Natural killer cell (primary cell): ENCODE measurements at regions not wholly inside any gene's neighbourhood (a gene's known extent, or its start where the extent isn't known, plus 50 kb on each side); places are given as distances from the start of the nearest gene placed in this dataset.

ENCODE experiments used
- ATAC-seq, 3 donors: fragments of 150-1000 bp in 2 of 3; fragments of 200-7000 bp in 1 of 3; cut with Tn5 transposase; 1 replicate in 1 of 3; 2 replicates in 2 of 3; pipeline ENCODE4 v1.10.0; 2021; ENCODE audit warnings: mild to moderate bottlenecking in 2 of 3, moderate library complexity in 2 of 3
- DNase-seq, 2 donors: peaks; one replicate each; pipeline versions ENCODE4 v3.0.0 to v3.0.0-alpha.2; 2013 to 2021; ENCODE audit warnings: mixed read lengths in 1 of 2
- H3K27ac ChIP-seq: one replicate; pipeline ENCODE4 v1.5.1; 2013; ENCODE audit warnings: mild to moderate bottlenecking, low read length
- H3K27me3 ChIP-seq: one replicate; pipeline ENCODE4 v1.6.1; 2013; ENCODE audit warnings: low read length; ENCODE audit not compliant: control insufficient read depth, insufficient read depth
- H3K36me3 ChIP-seq: one replicate; pipeline ENCODE4 v1.6.1; 2013; ENCODE audit warnings: low read length; ENCODE audit not compliant: control insufficient read depth, insufficient read depth
- H3K4me1 ChIP-seq: one replicate; pipeline ENCODE4 v1.6.1; 2013; ENCODE audit warnings: low read length; ENCODE audit not compliant: control insufficient read depth, insufficient read depth
- H3K4me3 ChIP-seq: one replicate; pipeline ENCODE4 v1.5.1; 2013; ENCODE audit warnings: low read length
- H3K9me3 ChIP-seq: one replicate; pipeline ENCODE4 v1.6.1; 2013; ENCODE audit warnings: low read length; ENCODE audit not compliant: control insufficient read depth, insufficient read depth
- H3K27ac Mint-ChIP-seq, 2 donors: one replicate each; pipeline ENCODE4 v1.8.0; 2022; ENCODE audit warnings: mild to moderate bottlenecking in 2 of 2, mixed read lengths in 2 of 2, moderate library complexity in 1 of 2
- H3K27me3 Mint-ChIP-seq, 2 donors: one replicate each; pipeline ENCODE4 v1.8.0; 2022; ENCODE audit warnings: low read depth in 2 of 2, mixed read lengths in 2 of 2
- H3K36me3 Mint-ChIP-seq: one replicate; pipeline ENCODE4 v1.8.0; 2022; ENCODE audit warnings: mixed read lengths
- H3K4me1 Mint-ChIP-seq, 2 donors: one replicate each; pipeline ENCODE4 v1.8.0; 2022; ENCODE audit warnings: mixed read lengths in 2 of 2
- H3K4me3 Mint-ChIP-seq: one replicate; pipeline ENCODE4 v1.8.0; 2022; ENCODE audit warnings: mild to moderate bottlenecking, moderate library complexity, mixed read lengths
- H3K9me3 Mint-ChIP-seq, 2 donors: one replicate each; pipeline ENCODE4 v1.8.0; 2022; ENCODE audit warnings: mixed read lengths in 2 of 2
- WGBS: methylation state at CpG from one replicate; pipeline ENCODE4 v1.1.7; 2013; ENCODE audit warnings: missing lambda C conversion rate; ENCODE audit not compliant: insufficient coverage; 5-methylcytosine and 5-hydroxymethylcytosine counted together
- intact Hi-C: fragments of 100-400 bp; cut with micrococcal nuclease; formaldehyde crosslinking; loops from one replicate; pipeline ENCODE4 v1.14.2; 2022
- TF ChIP-seq, protein P1 (sequence below): fragments of 200-600 bp; IDR thresholded peaks from one replicate; pipeline ENCODE4 v1.8.0; 2022; ENCODE audit warnings: antibody characterized with exemption

DNA sequence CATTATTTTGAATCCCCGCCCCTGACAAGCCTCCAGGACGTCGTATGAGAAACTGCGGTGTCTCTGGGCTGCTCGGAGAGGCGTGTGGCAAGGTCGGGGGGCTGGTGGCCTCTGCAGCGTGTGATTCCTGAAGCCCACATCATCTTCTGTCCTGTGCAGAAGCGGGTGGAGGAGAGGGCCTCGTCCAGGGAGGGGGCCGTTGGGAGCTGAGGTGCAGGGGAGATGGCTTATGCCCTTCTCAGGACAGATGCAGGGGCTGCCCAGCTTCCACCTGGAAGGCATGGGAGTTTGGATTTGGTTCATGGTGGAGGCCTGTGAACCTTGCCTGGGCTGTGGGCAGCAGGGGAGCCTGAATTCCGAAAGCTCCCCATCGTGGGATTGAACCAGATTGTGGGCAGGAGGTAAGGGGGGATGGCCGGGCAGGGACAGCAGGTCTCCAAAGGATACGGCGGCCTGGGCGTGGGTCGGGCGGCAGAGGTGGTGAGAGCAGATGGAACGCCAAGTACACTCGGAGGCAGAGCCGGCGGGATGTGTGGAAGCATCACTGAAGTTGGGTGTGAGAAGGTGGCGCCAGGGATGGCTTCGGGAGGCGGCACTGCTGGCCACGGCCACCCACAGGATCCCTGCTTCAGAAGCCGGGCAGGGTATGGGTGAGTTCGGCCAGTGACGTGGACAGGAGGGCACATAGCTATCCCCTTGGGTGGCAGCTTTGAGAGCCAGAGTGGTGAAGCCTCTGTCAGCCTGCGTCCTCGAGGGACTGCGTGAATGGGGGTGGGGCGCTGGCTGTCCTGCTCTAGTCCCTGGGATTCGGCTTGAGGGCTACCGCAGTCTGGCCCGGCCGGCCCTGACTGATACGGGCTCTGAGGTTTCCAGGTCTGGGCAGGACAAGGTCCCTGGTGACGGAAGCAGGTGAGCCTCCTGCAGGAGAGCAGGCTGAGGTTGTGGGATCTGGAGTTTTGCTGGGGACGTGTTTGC lies 76.3 kb upstream of the ADRA2C start:
- Histone ChIP-seq H3K27me3 (no peaks in the 10 kb centered on the region), H3K36me3 (no peaks in the 10 kb centered on the region), H3K4me3 (no peak overlapping the region), H3K4me1 (no peaks in the 10 kb centered on the region), H3K9me3 (no peaks in the 10 kb centered on the region), H3K27ac (no peak overlapping the region)
- 87% methylated on average over 41 of the region's 41 CpGs for WGBS
- Mint-ChIP-seq H3K27me3 (peaks cover 0 to 25% of the 10 kb centered on the region in 2 donors), H3K27ac (no peak overlapping the region), H3K36me3 (no peaks in the 10 kb centered on the region), H3K9me3 (no peaks in the 10 kb centered on the region), H3K4me3 (no peak overlapping the region), H3K4me1 (no peaks in the 10 kb centered on the region)
- ATAC-seq (no peak), DNase-seq (no peak)
- TF ChIP-seq, protein P1, sequence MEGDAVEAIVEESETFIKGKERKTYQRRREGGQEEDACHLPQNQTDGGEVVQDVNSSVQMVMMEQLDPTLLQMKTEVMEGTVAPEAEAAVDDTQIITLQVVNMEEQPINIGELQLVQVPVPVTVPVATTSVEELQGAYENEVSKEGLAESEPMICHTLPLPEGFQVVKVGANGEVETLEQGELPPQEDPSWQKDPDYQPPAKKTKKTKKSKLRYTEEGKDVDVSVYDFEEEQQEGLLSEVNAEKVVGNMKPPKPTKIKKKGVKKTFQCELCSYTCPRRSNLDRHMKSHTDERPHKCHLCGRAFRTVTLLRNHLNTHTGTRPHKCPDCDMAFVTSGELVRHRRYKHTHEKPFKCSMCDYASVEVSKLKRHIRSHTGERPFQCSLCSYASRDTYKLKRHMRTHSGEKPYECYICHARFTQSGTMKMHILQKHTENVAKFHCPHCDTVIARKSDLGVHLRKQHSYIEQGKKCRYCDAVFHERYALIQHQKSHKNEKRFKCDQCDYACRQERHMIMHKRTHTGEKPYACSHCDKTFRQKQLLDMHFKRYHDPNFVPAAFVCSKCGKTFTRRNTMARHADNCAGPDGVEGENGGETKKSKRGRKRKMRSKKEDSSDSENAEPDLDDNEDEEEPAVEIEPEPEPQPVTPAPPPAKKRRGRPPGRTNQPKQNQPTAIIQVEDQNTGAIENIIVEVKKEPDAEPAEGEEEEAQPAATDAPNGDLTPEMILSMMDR, result no peak
- intact Hi-C loops, result no loop called here

DNA sequence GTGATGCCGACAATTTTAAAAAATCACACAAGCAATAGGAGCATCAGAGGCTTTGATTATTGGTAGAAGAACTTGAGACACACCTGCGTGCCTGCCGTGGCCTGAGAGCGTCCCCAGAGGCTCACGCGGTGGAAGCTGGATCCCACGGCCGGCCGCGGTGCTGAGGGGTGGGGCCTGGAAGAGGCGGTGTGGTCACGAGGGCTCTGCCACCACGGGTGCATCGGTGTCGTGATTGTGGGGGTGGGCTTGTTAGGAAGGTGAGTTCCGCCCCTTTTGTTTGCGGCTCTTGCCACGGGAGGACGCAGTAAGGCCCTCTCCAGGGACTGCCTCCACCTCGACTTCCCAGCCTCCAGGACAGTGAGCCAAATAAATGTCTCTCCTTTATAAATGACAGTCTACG lies 77.2 kb upstream of the ADRA2C start:
- 81% methylated on average over 21 of the region's 21 CpGs for WGBS
- no peak for DNase-seq
- ATAC-seq, result no peak
- Mint-ChIP-seq H3K27ac (no peak overlapping the region), H3K27me3 (peaks cover 5 to 17% of the 10 kb centered on the region in 2 donors), H3K4me1 (no peaks in the 10 kb centered on the region), H3K36me3 (no peaks in the 10 kb centered on the region), H3K9me3 (no peaks in the 10 kb centered on the region), H3K4me3 (no peak overlapping the region)
- Histone ChIP-seq H3K4me1 (no peaks in the 10 kb centered on the region), H3K9me3 (no peaks in the 10 kb centered on the region), H3K36me3 (no peaks in the 10 kb centered on the region), H3K27me3 (no peaks in the 10 kb centered on the region), H3K27ac (no peak overlapping the region), H3K4me3 (no peak overlapping the region)
- TF ChIP-seq, protein P1, result no peak
- intact Hi-C loops, result no loop called here

DNA sequence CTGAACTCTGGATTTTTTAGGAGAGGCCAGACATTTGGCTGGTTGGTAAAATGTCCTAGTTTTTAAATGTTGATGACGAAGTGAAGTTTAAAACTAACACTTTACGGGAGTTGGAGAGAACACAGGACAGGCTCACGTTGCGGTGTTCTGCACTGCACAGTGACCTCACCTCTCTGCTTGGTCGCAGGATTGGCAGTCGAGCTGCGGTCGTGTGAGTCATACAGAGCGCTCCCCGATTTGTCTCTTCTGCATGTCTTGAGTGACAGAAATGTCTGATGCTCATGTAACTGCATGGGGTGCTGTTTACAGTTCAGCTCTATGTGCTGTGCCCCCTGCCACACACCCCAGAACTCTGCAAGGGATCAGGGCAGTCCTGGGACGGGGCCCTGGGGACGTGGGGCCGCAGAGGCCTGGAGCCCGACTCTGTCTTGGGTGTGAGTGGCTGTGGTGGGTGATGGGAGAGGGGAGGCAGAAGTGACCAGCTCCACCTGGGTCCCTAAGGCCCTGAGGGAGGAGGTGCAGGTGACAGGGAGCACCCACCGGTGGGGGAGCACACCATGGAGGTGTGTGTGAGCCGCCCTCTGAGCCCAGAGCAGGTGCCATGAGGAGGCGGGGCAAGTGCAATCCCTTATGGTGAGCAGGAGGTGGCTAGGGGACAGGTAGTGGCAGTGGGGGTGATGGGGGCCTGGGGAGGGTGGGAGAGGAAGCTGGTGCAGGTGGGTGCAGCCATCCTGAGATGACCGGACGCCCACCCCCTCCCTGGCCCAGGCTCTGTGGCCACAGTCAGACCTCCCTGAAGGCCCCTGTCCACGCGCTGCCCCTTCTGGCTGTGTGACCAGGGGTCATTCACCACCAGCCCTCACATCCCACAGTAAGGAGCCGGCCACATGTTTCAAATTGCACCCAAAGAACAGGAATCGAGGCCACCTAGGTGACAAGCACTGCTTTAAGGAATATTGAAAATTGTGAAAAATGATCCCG lies 77.9 kb upstream of the ADRA2C start:
- H3K9me3 ChIP-seq, result no peaks in the 10 kb centered on the region
- Mint-ChIP-seq H3K9me3 (no peaks in the 10 kb centered on the region), H3K4me3 (no peak overlapping the region), H3K4me1 (no peaks in the 10 kb centered on the region), H3K27ac (no peak overlapping the region), H3K36me3 (no peaks in the 10 kb centered on the region), H3K27me3 (peaks cover 5 to 11% of the 10 kb centered on the region in 2 donors)
- WGBS, result 90% methylated on average over 22 of the region's 24 CpGs
- H3K4me3 ChIP-seq, result no peak overlapping the region
- intact Hi-C loops, result no loop called here
- no peaks in the 10 kb centered on the region for H3K4me1 ChIP-seq
- TF ChIP-seq, protein P1, result no peak
- H3K36me3 ChIP-seq, result no peaks in the 10 kb centered on the region
- no peak overlapping the region for H3K27ac ChIP-seq
- DNase-seq (no peak), ATAC-seq (no peak)
- no peaks in the 10 kb centered on the region for H3K27me3 ChIP-seq
